GM23338 (cell line): ENCODE measurements at regions not wholly inside any gene's neighbourhood (a gene's known extent, or its start where the extent isn't known, plus 50 kb on each side); places are given as distances from the start of the nearest gene placed in this dataset.

ENCODE experiments used
- ATAC-seq: fragments of 200-7000 bp; cut with Tn5 transposase; 3 replicates; pipeline ENCODE4 v1.9.1; 2020
- DNase-seq: peaks from one replicate; pipeline ENCODE4 v3.0.0-alpha.2; 2015; ENCODE audit warnings: low spot score
- H2AFZ ChIP-seq: fragments of 200-600 bp; sonication (generic); 2 replicates; pipeline ENCODE4 v1.8.0; 2016; ENCODE audit warnings: antibody characterized with exemption, mild to moderate bottlenecking, moderate library complexity
- H3F3A ChIP-seq: fragments of 200-600 bp; sonication (generic); replicated peaks from 2 replicates; pipeline ENCODE4 v1.8.0; 2017; ENCODE audit warnings: antibody characterized with exemption, mixed run types, low read depth
- H3K27ac ChIP-seq: fragments of 200-600 bp; sonication (generic); 2 replicates; pipeline ENCODE4 v1.6.1; 2016; ENCODE audit warnings: low read depth
- H3K27me3 ChIP-seq: fragments of 200-600 bp; sonication (generic); 2 replicates; pipeline ENCODE4 v1.8.0; 2016; ENCODE audit warnings: mild to moderate bottlenecking, mixed run types, moderate library complexity; ENCODE audit not compliant: insufficient read depth
- H3K36me3 ChIP-seq: fragments of 200-600 bp; sonication (generic); 2 replicates; pipeline ENCODE4 v1.8.0; 2016; ENCODE audit warnings: mild to moderate bottlenecking; ENCODE audit not compliant: insufficient read depth
- H3K4me1 ChIP-seq: fragments of 200-600 bp; sonication (generic); 2 replicates; pipeline ENCODE4 v1.8.0; 2016; ENCODE audit warnings: mild to moderate bottlenecking, moderate library complexity; ENCODE audit not compliant: insufficient read depth
- H3K4me2 ChIP-seq: fragments of 200-600 bp; sonication (generic); 2 replicates; pipeline ENCODE4 v1.7.1; 2017; ENCODE audit warnings: mixed run types
- H3K4me3 ChIP-seq: fragments of 200-600 bp; sonication (generic); 2 replicates; pipeline ENCODE4 v1.6.1; 2016; ENCODE audit warnings: mixed run types
- H3K79me2 ChIP-seq: fragments of 200-600 bp; sonication (generic); replicated peaks from 2 replicates; pipeline ENCODE4 v1.8.0; 2017; ENCODE audit warnings: mild to moderate bottlenecking; ENCODE audit not compliant: insufficient read depth
- H3K9me2 ChIP-seq: fragments of 200-600 bp; sonication (generic); 2 replicates; pipeline ENCODE4 v1.8.0; 2017; ENCODE audit not compliant: insufficient read depth
- H4K20me1 ChIP-seq: fragments of 200-600 bp; sonication (generic); replicated peaks from 2 replicates; pipeline ENCODE4 v1.8.0; 2017; ENCODE audit warnings: mild to moderate bottlenecking; ENCODE audit not compliant: insufficient read depth
- H3K27ac Mint-ChIP-seq: 2 replicates; pipeline ENCODE4 v1.8.0; 2020; ENCODE audit warnings: inconsistent platforms, mild to moderate bottlenecking, moderate library complexity, mixed read lengths
- H3K27me3 Mint-ChIP-seq: 3 replicates; pipeline ENCODE4 v1.8.0; 2022; ENCODE audit warnings: low read depth, mild to moderate bottlenecking, moderate library complexity, mixed read lengths, inconsistent platforms; ENCODE audit not compliant: insufficient read depth, poor library complexity
- H3K36me3 Mint-ChIP-seq: 3 replicates; pipeline ENCODE4 v1.8.0; 2021; ENCODE audit warnings: low read depth, mild to moderate bottlenecking, inconsistent platforms, moderate library complexity, mixed read lengths
- H3K4me1 Mint-ChIP-seq: 3 replicates; pipeline ENCODE4 v1.8.0; 2020; ENCODE audit warnings: mild to moderate bottlenecking, inconsistent platforms, mixed read lengths
- H3K4me3 Mint-ChIP-seq: 3 replicates; pipeline ENCODE4 v1.8.0; 2021; ENCODE audit warnings: moderate library complexity, mild to moderate bottlenecking, inconsistent platforms, mixed read lengths
- H3K9me3 Mint-ChIP-seq: 3 replicates; pipeline ENCODE4 v1.8.0; 2020; ENCODE audit warnings: moderate library complexity, mild to moderate bottlenecking, inconsistent platforms, mixed read lengths
- CREB1 ChIP-seq: fragments of 250-450 bp; sonication (Bioruptor Pico); IDR thresholded peaks from 2 replicates; pipeline ENCODE4 v1.5.0; 2020; ENCODE audit warnings: low read depth, mild to moderate bottlenecking, moderate library complexity
- CTCF ChIP-seq, 2 experiments: fragments of 200-600 bp in 1 of 2; sonication (generic) in 1 of 2; conservative IDR thresholded peaks; 2 replicates each; pipeline versions ENCODE4 v1.5.1 to v1.6.1; 2016 to 2017; ENCODE audit warnings: antibody characterized with exemption in 2 of 2, low read depth in 2 of 2, mild to moderate bottlenecking in 2 of 2, moderate library complexity in 1 of 2
- ETS1 ChIP-seq: IDR thresholded peaks from 2 replicates; pipeline ENCODE4 v1.6.1; 2016; ENCODE audit warnings: antibody characterized with exemption
- EZH2 ChIP-seq: fragments of 200-600 bp; sonication (generic); IDR thresholded peaks from one replicate; pipeline ENCODE4 v1.8.0; 2017; ENCODE audit warnings: antibody characterized with exemption, mild to moderate bottlenecking, low read depth; ENCODE audit not compliant: unreplicated experiment
- EZH2phosphoT487 ChIP-seq: fragments of 200-600 bp; sonication (generic); IDR thresholded peaks from one replicate; pipeline ENCODE4 v1.8.1; 2018; ENCODE audit warnings: antibody characterized with exemption; ENCODE audit not compliant: unreplicated experiment
- JUNB ChIP-seq: IDR thresholded peaks from one replicate; pipeline ENCODE4 v1.6.1; 2016; ENCODE audit warnings: antibody characterized with exemption; ENCODE audit not compliant: unreplicated experiment
- NANOG ChIP-seq: IDR thresholded peaks from 2 replicates; pipeline ENCODE4 v1.6.1; 2016; ENCODE audit warnings: antibody characterized with exemption, borderline replicate concordance
- POLR2AphosphoS5 ChIP-seq: IDR thresholded peaks from 2 replicates; pipeline ENCODE4 v1.6.1; 2016; ENCODE audit warnings: antibody characterized with exemption, low read depth
- REST ChIP-seq: IDR thresholded peaks from one replicate; pipeline ENCODE4 v1.6.1; 2018; ENCODE audit warnings: antibody characterized with exemption; ENCODE audit not compliant: unreplicated experiment
- STAT1 ChIP-seq: IDR thresholded peaks from one replicate; pipeline ENCODE4 v1.6.1; 2016; ENCODE audit warnings: antibody characterized with exemption; ENCODE audit not compliant: unreplicated experiment
- ZNF114 ChIP-seq: fragments of 250-450 bp; sonication (Bioruptor Pico); IDR thresholded peaks from 2 replicates; pipeline ENCODE4 v1.5.0; 2020; ENCODE audit warnings: mild to moderate bottlenecking, moderate library complexity
- ZNF331 ChIP-seq: fragments of 250-450 bp; sonication (Bioruptor Pico); IDR thresholded peaks from 2 replicates; pipeline ENCODE4 v1.5.0; 2020; ENCODE audit warnings: low read depth, mild to moderate bottlenecking, moderate library complexity
- ZNF462 ChIP-seq: fragments of 250-450 bp; sonication (Bioruptor Pico); IDR thresholded peaks from 2 replicates; pipeline ENCODE4 v1.5.0; 2020; ENCODE audit warnings: mild to moderate bottlenecking, moderate library complexity

GRCh38 chr4:19327364-19327763 lies 924.3 kb upstream of the SLIT2 start:
- Histone ChIP-seq H3K79me2 (no peaks in the 10 kb centered on the region), H3K4me3 (no peak overlapping the region), H3K9me2 (no peaks in the 10 kb centered on the region), H3K4me1 (no peaks in the 10 kb centered on the region), H4K20me1 (no peaks in the 10 kb centered on the region), H3F3A (no peaks in the 10 kb centered on the region), H3K4me2 (no peak overlapping the region), H3K27me3 (no peaks in the 10 kb centered on the region), H2AFZ (no peak overlapping the region), H3K27ac (no peak overlapping the region), H3K36me3 (no peaks in the 10 kb centered on the region)
- no peak overlapping the region for H3K4me3 Mint-ChIP-seq
- no peaks in the 10 kb centered on the region for H3K36me3 Mint-ChIP-seq
- DNase-seq = no peak
- no peak overlapping the region for H3K27ac Mint-ChIP-seq
- no peak for ATAC-seq
- H3K9me3 Mint-ChIP-seq = no peaks in the 10 kb centered on the region
- H3K4me1 Mint-ChIP-seq = no peaks in the 10 kb centered on the region
- no peaks in the 10 kb centered on the region for H3K27me3 Mint-ChIP-seq
- TF ChIP-seq NANOG (no peak), CREB1 (CRISPR knock-in tag) (no peak), POLR2AphosphoS5 (no peak), CTCF (conservative IDR thresholded peaks at IDR 0.05; ENCODE audit: low read depth in 2 of 2) (no peak), EZH2phosphoT487 (no peak), ZNF462 (CRISPR knock-in tag) (no peak), STAT1 (no peak), ETS1 (no peak), EZH2 (no peak), ZNF331 (CRISPR knock-in tag) (no peak), REST (no peak), JUNB (no peak), ZNF114 (no peak)
